A549 (cell line): ENCODE measurements at regions not wholly inside any gene's neighbourhood (a gene's known extent, or its start where the extent isn't known, plus 50 kb on each side); places are given as distances from the start of the nearest gene placed in this dataset.
"Not testable (repeated sequence)": the region's sequence is repeated elsewhere in the genome, so short reads cannot be mapped to it uniquely, and the experiment has no call there.

Source experiments
- ATAC-seq, 2 experiments: fragments of 200-7000 bp in 1 of 2; fragments of >200 bp in 1 of 2; cut with Nextera tagmentation in 1 of 2; cut with Tn5 transposase in 1 of 2; 3 replicates each; pipeline versions ENCODE4 v1.8.0 to v1.9.1; 2018 to 2020; ENCODE audit warnings: mild to moderate bottlenecking in 1 of 2, moderate library complexity in 1 of 2
- CTCF ChIA-PET: fragments of 300-600 bp; sonication (Branson Sonifier 250); formaldehyde crosslinking; extraction: SDS; loops from one replicate; lab custom pipeline; 2021; ENCODE audit warnings: antibody characterized with exemption, inconsistent platforms; lab: Yijun Ruan, JAX
- POLR2A ChIA-PET: fragments of 350-600 bp; formaldehyde crosslinking; extraction: SDS; loops from one replicate; lab custom pipeline; 2021; ENCODE audit warnings: antibody characterized with exemption, inconsistent platforms; lab: Yijun Ruan, JAX
- DNase-seq, 2 experiments: peaks; one replicate each; pipeline versions ENCODE4 v3.0.0 to v3.0.0-alpha.2; 2011 to 2016; ENCODE audit warnings: low read depth in 1 of 2, low spot score in 1 of 2
- FAIRE-seq: peaks from 2 replicates; lab custom pipeline; 2011; peaks lifted over from hg19 to GRCh38; lab: Jason Lieb, UNC
- H3K27ac ChIP-seq, 2 experiments: fragments of >200 bp; sonication (Bioruptor Twin); formaldehyde crosslinking; 3 replicates each; pipeline ENCODE4 v1.5.1; 2016 to 2017
- H3K4me1 ChIP-seq: fragments of >200 bp; sonication (Bioruptor Twin); formaldehyde crosslinking; 3 replicates; pipeline ENCODE4 v1.6.1; 2016
- H3K4me2 ChIP-seq: fragments of >200 bp; sonication (Bioruptor Twin); formaldehyde crosslinking; 3 replicates; pipeline ENCODE4 v1.6.1; 2016
- H3K4me3 ChIP-seq: fragments of >200 bp; sonication (Bioruptor Twin); formaldehyde crosslinking; 3 replicates; pipeline ENCODE4 v1.5.1; 2016
- H3K9me3 ChIP-seq: fragments of >200 bp; sonication (Bioruptor Twin); formaldehyde crosslinking; 3 replicates; pipeline ENCODE4 v1.6.1; 2016
- CEBPB ChIP-seq, 2 experiments: fragments of >200 bp in 1 of 2; sonication (Bioruptor Twin) in 1 of 2; formaldehyde crosslinking in 1 of 2; IDR thresholded peaks; 2 replicates each; pipeline ENCODE4 v1.6.1; 2012 to 2016
- CTCF ChIP-seq: fragments of >200 bp; sonication (Bioruptor Twin); formaldehyde crosslinking; IDR thresholded peaks from 3 replicates; pipeline ENCODE4 v1.5.1; 2016
- EHMT2 ChIP-seq: fragments of 200-600 bp; sonication (generic); IDR thresholded peaks from 2 replicates; pipeline ENCODE4 v1.6.1; 2016; ENCODE audit warnings: antibody characterized with exemption, low read depth, mild to moderate bottlenecking, moderate library complexity
- HDAC2 ChIP-seq: fragments of 200-600 bp; sonication (generic); IDR thresholded peaks from 2 replicates; pipeline ENCODE4 v1.6.1; 2016
- HOXB13 ChIP-seq: fragments of 250-450 bp; sonication (Bioruptor Pico); IDR thresholded peaks from 2 replicates; pipeline ENCODE4 v1.5.0; 2020; ENCODE audit warnings: low read depth, mild to moderate bottlenecking, moderate library complexity
- JUNB ChIP-seq: fragments of >200 bp; sonication (Bioruptor Twin); formaldehyde crosslinking; IDR thresholded peaks from 2 replicates; pipeline ENCODE4 v1.6.1; 2016
- POLR2A ChIP-seq: IDR thresholded peaks from 2 replicates; pipeline ENCODE4 v1.6.1; 2012; ENCODE audit warnings: mild to moderate bottlenecking, low read length
- RARB ChIP-seq: fragments of 250-450 bp; sonication (Bioruptor Pico); IDR thresholded peaks from 2 replicates; pipeline ENCODE4 v1.8.0; 2021; ENCODE audit warnings: mild to moderate bottlenecking, moderate library complexity
- RNF2 ChIP-seq: fragments of 200-600 bp; sonication (generic); IDR thresholded peaks from 2 replicates; pipeline ENCODE4 v1.6.1; 2016; ENCODE audit warnings: low read depth, mild to moderate bottlenecking, antibody characterized with exemption, moderate library complexity, borderline replicate concordance
- TFCP2L1 ChIP-seq: fragments of 250-450 bp; sonication (Bioruptor Pico); IDR thresholded peaks from 2 replicates; pipeline ENCODE4 v1.5.0; 2021; ENCODE audit warnings: mild to moderate bottlenecking
- TP53 ChIP-seq: fragments of 250-450 bp; sonication (Bioruptor Pico); IDR thresholded peaks from 2 replicates; pipeline ENCODE4 v1.5.0; 2021; ENCODE audit warnings: mild to moderate bottlenecking, moderate library complexity
- USF2 ChIP-seq: fragments of 450-650 bp; IDR thresholded peaks from 2 replicates; pipeline ENCODE4 v1.6.1; 2014; ENCODE audit warnings: antibody characterized with exemption
- WGBS: methylation state at CpG from one replicate; pipeline ENCODE4 v1.1.6; 2017; ENCODE audit errors: missing lambda C conversion rate; 5-methylcytosine and 5-hydroxymethylcytosine counted together
- TF ChIP-seq, protein P1 (sequence below): fragments of 250-450 bp; sonication (Bioruptor Pico); IDR thresholded peaks from 2 replicates; pipeline ENCODE4 v1.5.0; 2021; ENCODE audit warnings: mild to moderate bottlenecking, moderate library complexity, borderline replicate concordance
- TF ChIP-seq, protein P2 (sequence below): IDR thresholded peaks from 2 replicates; pipeline ENCODE4 v1.6.1; 2012
- TF ChIP-seq, protein P3 (sequence below): fragments of >200 bp; sonication (Bioruptor Twin); formaldehyde crosslinking; IDR thresholded peaks from 3 replicates; pipeline ENCODE4 v1.6.1; 2016

GRCh38 chr9:65458992-65459391, 174.0 kb upstream of the FOXD4L5 start:
- ATAC-seq: no peak
- 48% methylated on average over 10 of the region's 10 CpGs for WGBS
- ChIA-PET POLR2A (no interaction called here), CTCF (no interaction called here)
- Histone ChIP-seq H3K9me3 (no peaks in the 10 kb centered on the region), H3K4me3 (no peak overlapping the region), H3K27ac (no peak overlapping the region), H3K4me1 (no peaks in the 10 kb centered on the region), H3K4me2 (no peak overlapping the region)
- DNase-seq: no peak
- no peak for FAIRE-seq
- no peak for TF ChIP-seq RARB (CRISPR knock-in tag)
- TF ChIP-seq, protein P1, sequence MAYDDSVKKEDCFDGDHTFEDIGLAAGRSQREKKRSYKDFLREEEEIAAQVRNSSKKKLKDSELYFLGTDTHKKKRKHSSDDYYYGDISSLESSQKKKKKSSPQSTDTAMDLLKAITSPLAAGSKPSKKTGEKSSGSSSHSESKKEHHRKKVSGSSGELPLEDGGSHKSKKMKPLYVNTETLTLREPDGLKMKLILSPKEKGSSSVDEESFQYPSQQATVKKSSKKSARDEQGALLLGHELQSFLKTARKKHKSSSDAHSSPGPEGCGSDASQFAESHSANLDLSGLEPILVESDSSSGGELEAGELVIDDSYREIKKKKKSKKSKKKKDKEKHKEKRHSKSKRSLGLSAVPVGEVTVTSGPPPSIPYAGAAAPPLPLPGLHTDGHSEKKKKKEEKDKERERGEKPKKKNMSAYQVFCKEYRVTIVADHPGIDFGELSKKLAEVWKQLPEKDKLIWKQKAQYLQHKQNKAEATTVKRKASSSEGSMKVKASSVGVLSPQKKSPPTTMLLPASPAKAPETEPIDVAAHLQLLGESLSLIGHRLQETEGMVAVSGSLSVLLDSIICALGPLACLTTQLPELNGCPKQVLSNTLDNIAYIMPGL: no peak
- TF ChIP-seq HDAC2: no peak
- TF ChIP-seq JUNB: no peak
- no peak for TF ChIP-seq POLR2A
- no peak for TF ChIP-seq EHMT2

DNA sequence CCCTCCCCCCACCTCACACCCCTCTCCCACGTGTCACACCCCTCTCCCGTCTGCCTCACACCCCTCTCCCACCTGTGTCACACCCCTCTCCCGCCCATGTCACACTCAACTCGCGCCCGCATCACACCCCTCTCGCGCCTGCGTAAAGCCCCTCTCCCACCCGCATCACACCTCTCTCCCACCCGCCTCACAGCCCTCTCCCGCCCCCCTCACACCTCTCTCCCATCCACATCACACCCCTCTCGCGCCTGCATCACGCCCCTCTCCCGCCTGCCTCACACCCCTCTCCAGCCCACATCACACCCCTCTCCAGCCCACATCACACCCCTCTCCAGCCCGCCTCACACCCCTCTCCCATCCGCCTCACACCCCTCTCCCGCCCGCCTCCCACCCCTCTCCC, 173.5 kb upstream of the FOXD4L5 start:
- ChIA-PET POLR2A (no interaction called here), CTCF (no interaction called here)
- Histone ChIP-seq H3K4me2 (no peak overlapping the region), H3K27ac (no peak overlapping the region), H3K9me3 (no peaks in the 10 kb centered on the region), H3K4me1 (no peaks in the 10 kb centered on the region), H3K4me3 (no peak overlapping the region)
- no peak for FAIRE-seq
- no peak for ATAC-seq
- DNase-seq: no peak
- WGBS: 79% methylated on average over 7 of the region's 20 CpGs
- TF ChIP-seq JUNB: no peak
- TF ChIP-seq HOXB13: no peak
- no peak for TF ChIP-seq RNF2
- no peak for TF ChIP-seq USF2
- TF ChIP-seq, protein P2, sequence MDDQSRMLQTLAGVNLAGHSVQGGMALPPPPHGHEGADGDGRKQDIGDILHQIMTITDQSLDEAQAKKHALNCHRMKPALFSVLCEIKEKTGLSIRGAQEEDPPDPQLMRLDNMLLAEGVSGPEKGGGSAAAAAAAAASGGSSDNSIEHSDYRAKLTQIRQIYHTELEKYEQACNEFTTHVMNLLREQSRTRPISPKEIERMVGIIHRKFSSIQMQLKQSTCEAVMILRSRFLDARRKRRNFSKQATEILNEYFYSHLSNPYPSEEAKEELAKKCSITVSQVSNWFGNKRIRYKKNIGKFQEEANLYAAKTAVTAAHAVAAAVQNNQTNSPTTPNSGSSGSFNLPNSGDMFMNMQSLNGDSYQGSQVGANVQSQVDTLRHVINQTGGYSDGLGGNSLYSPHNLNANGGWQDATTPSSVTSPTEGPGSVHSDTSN: no peak
- no peak for TF ChIP-seq TFCP2L1 (CRISPR knock-in tag)
- TF ChIP-seq CTCF: no peak
- TF ChIP-seq TP53 (CRISPR knock-in tag): no peak
- no peak for TF ChIP-seq CEBPB (IDR thresholded peaks at IDR 0.05)
- TF ChIP-seq, protein P3, sequence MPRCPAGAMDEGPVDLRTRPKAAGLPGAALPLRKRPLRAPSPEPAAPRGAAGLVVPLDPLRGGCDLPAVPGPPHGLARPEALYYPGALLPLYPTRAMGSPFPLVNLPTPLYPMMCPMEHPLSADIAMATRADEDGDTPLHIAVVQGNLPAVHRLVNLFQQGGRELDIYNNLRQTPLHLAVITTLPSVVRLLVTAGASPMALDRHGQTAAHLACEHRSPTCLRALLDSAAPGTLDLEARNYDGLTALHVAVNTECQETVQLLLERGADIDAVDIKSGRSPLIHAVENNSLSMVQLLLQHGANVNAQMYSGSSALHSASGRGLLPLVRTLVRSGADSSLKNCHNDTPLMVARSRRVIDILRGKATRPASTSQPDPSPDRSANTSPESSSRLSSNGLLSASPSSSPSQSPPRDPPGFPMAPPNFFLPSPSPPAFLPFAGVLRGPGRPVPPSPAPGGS: no peak

GRCh38 chr9:65456991-65457390, 172.0 kb upstream of the FOXD4L5 start:
- FAIRE-seq, H3K4me3 ChIP-seq, H3K4me1 ChIP-seq, H3K9me3 ChIP-seq, POLR2A ChIA-PET, H3K27ac ChIP-seq, DNase-seq, H3K4me2 ChIP-seq, ATAC-seq: not testable (repeated sequence)
- WGBS: 61% methylated on average over 18 of the region's 18 CpGs
- CTCF ChIA-PET: interaction anchor here (1.0 kb wide), 1 partner anchor 12 kb away, joined by 3 read pairs; no protein-coding TSS in a partner anchor

DNA sequence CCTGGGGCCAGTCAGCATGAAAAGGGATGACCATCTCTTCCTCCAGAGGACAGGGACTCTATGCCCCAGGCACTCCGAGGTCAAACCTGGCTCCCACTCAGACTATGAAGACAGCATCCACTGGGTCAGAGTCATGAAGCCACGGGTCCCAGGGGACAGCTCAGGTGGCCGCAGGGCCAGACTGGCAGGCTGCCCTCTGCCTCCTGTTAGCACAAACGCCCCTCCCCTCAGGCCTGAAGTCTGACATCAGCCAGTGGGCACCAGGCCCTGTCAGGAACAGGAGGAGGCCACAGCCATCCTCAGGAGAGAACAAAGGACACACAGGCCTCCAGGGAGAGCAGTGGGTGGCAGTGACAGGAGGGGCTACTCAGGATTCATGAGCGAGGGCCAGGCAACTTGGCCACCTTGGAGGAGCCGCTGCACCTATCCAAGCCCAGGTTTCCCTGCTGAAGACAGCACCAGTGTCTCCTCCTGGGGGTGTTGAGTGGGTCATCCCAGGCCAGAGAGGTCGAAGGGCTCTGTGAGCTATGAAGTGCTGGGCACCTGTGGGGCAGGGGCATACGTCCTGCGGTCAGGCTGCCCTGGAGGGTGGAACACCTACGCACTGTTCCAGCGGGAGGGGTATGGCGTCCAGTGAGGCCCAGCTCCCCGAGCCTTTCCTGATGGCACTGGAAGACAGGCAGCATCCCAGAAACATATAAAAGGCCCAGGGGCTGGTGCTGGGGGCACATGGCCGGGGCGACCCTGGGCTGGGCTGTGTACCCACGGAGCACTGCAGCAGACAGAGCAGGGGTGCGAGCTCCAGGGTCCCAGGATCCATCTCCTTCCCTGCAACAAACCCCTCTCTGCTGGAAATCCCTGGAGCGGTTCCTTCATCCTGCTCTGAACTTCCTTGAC, 171.0 kb upstream of the FOXD4L5 start:
- H3K27ac ChIP-seq, ATAC-seq, POLR2A ChIA-PET, FAIRE-seq, H3K9me3 ChIP-seq, H3K4me3 ChIP-seq, H3K4me2 ChIP-seq, H3K4me1 ChIP-seq, DNase-seq, CTCF ChIA-PET: not testable (repeated sequence)
- WGBS: 19% methylated on average over 8 of the region's 18 CpGs

DNA sequence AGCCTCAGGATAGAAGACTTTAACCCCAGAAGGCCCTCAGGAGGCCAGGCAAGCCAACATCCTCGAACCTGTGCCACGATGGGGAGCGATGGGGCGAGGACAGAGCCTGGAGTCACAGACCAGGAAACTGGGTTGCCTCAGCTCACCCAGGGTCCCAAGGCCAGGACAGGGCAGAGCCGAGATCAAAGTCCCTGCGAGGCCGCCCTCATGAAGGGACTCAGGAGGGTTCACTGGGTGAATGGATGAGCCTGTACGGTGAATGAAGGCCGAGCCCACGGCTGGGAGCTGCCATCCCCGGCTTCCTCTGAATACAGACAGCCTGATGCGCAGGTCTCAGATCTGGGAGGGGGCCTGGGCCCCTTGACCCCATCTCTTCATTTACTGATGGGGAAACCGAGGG, 170.1 kb upstream of the FOXD4L5 start:
- FAIRE-seq: not testable (repeated sequence)

DNA sequence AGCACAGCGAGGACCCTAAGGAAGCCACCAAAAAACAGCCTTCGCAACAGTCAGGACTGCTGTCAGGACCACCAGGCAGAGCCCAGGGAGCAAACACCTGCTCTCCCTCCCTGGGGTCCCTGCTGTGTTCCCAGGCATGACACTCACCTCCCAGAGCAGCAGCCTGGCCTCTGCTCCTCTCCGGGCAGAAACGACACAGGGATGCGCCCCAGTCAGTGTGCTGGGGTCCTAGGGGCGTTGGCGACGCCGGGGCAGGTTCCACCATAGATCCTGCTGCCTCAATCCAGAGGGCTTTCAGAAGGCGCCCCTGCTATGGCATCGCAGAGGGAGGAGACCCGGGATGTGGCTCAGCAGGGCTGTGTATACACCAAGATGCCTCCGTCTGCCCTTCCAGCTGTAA, 169.7 kb upstream of the FOXD4L5 start:
- H3K4me3 ChIP-seq, H3K4me1 ChIP-seq, H3K27ac ChIP-seq, CTCF ChIA-PET, H3K9me3 ChIP-seq, FAIRE-seq, H3K4me2 ChIP-seq, DNase-seq, POLR2A ChIA-PET, ATAC-seq: not testable (repeated sequence)
- WGBS: 8% methylated on average over 4 of the region's 13 CpGs

More for the DNA sequence above, 170.1 kb upstream of the FOXD4L5 start:
- ATAC-seq, H3K4me2 ChIP-seq, DNase-seq, POLR2A ChIA-PET, H3K4me1 ChIP-seq, H3K9me3 ChIP-seq, H3K4me3 ChIP-seq, H3K27ac ChIP-seq, CTCF ChIA-PET: not testable (repeated sequence)
- 8% methylated on average over 13 of the region's 13 CpGs for WGBS
